ENCODE measurements at regions not wholly inside any gene's neighbourhood (a gene's known extent, or its start where the extent isn't known, plus 50 kb on each side); places are given as distances from the start of the nearest gene placed in this dataset.

- TF ChIP-seq POU2F2 (IDR thresholded peaks at IDR 0.05; ENCODE audit: low read depth, low read length) = no peak
- no peak for TF ChIP-seq POLR2AphosphoS5 (IDR thresholded peaks at IDR 0.05; ENCODE audit: low read depth, low read length)
- TF ChIP-seq POLR2A (IDR thresholded peaks at IDR 0.05; ENCODE audit: low read depth, low read length) = no peak
- TF ChIP-seq PAX5 (IDR thresholded peaks at IDR 0.05; ENCODE audit: insufficient read depth, low read length, severe bottlenecking) = no peak
- TF ChIP-seq SPI1 (IDR thresholded peaks at IDR 0.05; ENCODE audit: low read depth, low read length) = no peak
- TF ChIP-seq TAF1 (IDR thresholded peaks at IDR 0.05; ENCODE audit: low read depth, low read length) = no peak
- DNase-seq (ENCODE audit: insufficient read length, low spot score) (no peak), FAIRE-seq (no peak)
Measured at GRCh38 chr2:234243871-234244565, 193.5 kb downstream of the SPP2 start.

- DNase-seq (ENCODE audit: insufficient read length, low spot score) (no peak), FAIRE-seq (no peak)
- TF ChIP-seq POLR2A (IDR thresholded peaks at IDR 0.05; ENCODE audit: low read depth, low read length) (no peak), PAX5 (IDR thresholded peaks at IDR 0.05; ENCODE audit: insufficient read depth, low read length, severe bottlenecking) (no peak), SPI1 (IDR thresholded peaks at IDR 0.05; ENCODE audit: low read depth, low read length) (no peak), POLR2AphosphoS5 (IDR thresholded peaks at IDR 0.05; ENCODE audit: low read depth, low read length) (no peak), POU2F2 (IDR thresholded peaks at IDR 0.05; ENCODE audit: low read depth, low read length) (no peak), TAF1 (IDR thresholded peaks at IDR 0.05; ENCODE audit: low read depth, low read length) (no peak)
Measured at GRCh38 chr2:234242459-234242836, 191.9 kb downstream of the SPP2 start.

GRCh38 chr2:234241656-234242458 lies 191.4 kb downstream of the SPP2 start:
- TF ChIP-seq POU2F2 (IDR thresholded peaks at IDR 0.05; ENCODE audit: low read depth, low read length) (no peak), TAF1 (IDR thresholded peaks at IDR 0.05; ENCODE audit: low read depth, low read length) (no peak), PAX5 (IDR thresholded peaks at IDR 0.05; ENCODE audit: insufficient read depth, low read length, severe bottlenecking) (no peak), POLR2AphosphoS5 (IDR thresholded peaks at IDR 0.05; ENCODE audit: low read depth, low read length) (no peak), POLR2A (IDR thresholded peaks at IDR 0.05; ENCODE audit: low read depth, low read length) (no peak), SPI1 (IDR thresholded peaks at IDR 0.05; ENCODE audit: low read depth, low read length) (no peak)
- DNase-seq (ENCODE audit: insufficient read length, low spot score) (no peak), FAIRE-seq (no peak)

- no peak for TF ChIP-seq POU2F2 (IDR thresholded peaks at IDR 0.05; ENCODE audit: low read depth, low read length)
- TF ChIP-seq TAF1 (IDR thresholded peaks at IDR 0.05; ENCODE audit: low read depth, low read length) = no peak
- no peak for TF ChIP-seq SPI1 (IDR thresholded peaks at IDR 0.05; ENCODE audit: low read depth, low read length)
- TF ChIP-seq PAX5 (IDR thresholded peaks at IDR 0.05; ENCODE audit: insufficient read depth, low read length, severe bottlenecking) = no peak
- TF ChIP-seq POLR2AphosphoS5 (IDR thresholded peaks at IDR 0.05; ENCODE audit: low read depth, low read length) = no peak
- no peak for TF ChIP-seq POLR2A (IDR thresholded peaks at IDR 0.05; ENCODE audit: low read depth, low read length)
- DNase-seq (ENCODE audit: insufficient read length, low spot score) (no peak), FAIRE-seq (no peak)
Measured at GRCh38 chr2:234240917-234241316, 190.4 kb downstream of the SPP2 start.

GRCh38 chr2:234235191-234235590 lies 184.7 kb downstream of the SPP2 start:
- DNase-seq (ENCODE audit: insufficient read length, low spot score) = no peak
- TF ChIP-seq PAX5 (IDR thresholded peaks at IDR 0.05; ENCODE audit: insufficient read depth, low read length, severe bottlenecking) (no peak), POU2F2 (IDR thresholded peaks at IDR 0.05; ENCODE audit: low read depth, low read length) (no peak), TAF1 (IDR thresholded peaks at IDR 0.05; ENCODE audit: low read depth, low read length) (no peak), POLR2A (IDR thresholded peaks at IDR 0.05; ENCODE audit: low read depth, low read length) (no peak), SPI1 (IDR thresholded peaks at IDR 0.05; ENCODE audit: low read depth, low read length) (no peak), POLR2AphosphoS5 (IDR thresholded peaks at IDR 0.05; ENCODE audit: low read depth, low read length) (no peak)
- FAIRE-seq = no peak

GRCh38 chr2:234231460-234231859 lies 181.0 kb downstream of the SPP2 start:
- no peak for FAIRE-seq
- TF ChIP-seq SPI1 (IDR thresholded peaks at IDR 0.05; ENCODE audit: low read depth, low read length) (no peak), PAX5 (IDR thresholded peaks at IDR 0.05; ENCODE audit: insufficient read depth, low read length, severe bottlenecking) (no peak), TAF1 (IDR thresholded peaks at IDR 0.05; ENCODE audit: low read depth, low read length) (no peak), POLR2AphosphoS5 (IDR thresholded peaks at IDR 0.05; ENCODE audit: low read depth, low read length) (no peak), POU2F2 (IDR thresholded peaks at IDR 0.05; ENCODE audit: low read depth, low read length) (no peak), POLR2A (IDR thresholded peaks at IDR 0.05; ENCODE audit: low read depth, low read length) (no peak)
- no peak for DNase-seq (ENCODE audit: insufficient read length, low spot score)

GRCh38 chr2:234219046-234219310 lies 168.5 kb downstream of the SPP2 start:
- DNase-seq (ENCODE audit: insufficient read length, low spot score) (no peak), FAIRE-seq (no peak)
- TF ChIP-seq PAX5 (IDR thresholded peaks at IDR 0.05; ENCODE audit: insufficient read depth, low read length, severe bottlenecking) = no peak
- TF ChIP-seq TAF1 (IDR thresholded peaks at IDR 0.05; ENCODE audit: low read depth, low read length) = no peak
- no peak for TF ChIP-seq SPI1 (IDR thresholded peaks at IDR 0.05; ENCODE audit: low read depth, low read length)
- TF ChIP-seq POU2F2 (IDR thresholded peaks at IDR 0.05; ENCODE audit: low read depth, low read length) = no peak
- TF ChIP-seq POLR2AphosphoS5 (IDR thresholded peaks at IDR 0.05; ENCODE audit: low read depth, low read length) = no peak
- no peak for TF ChIP-seq POLR2A (IDR thresholded peaks at IDR 0.05; ENCODE audit: low read depth, low read length)

- DNase-seq (ENCODE audit: insufficient read length, low spot score) (no peak), FAIRE-seq (no peak)
- TF ChIP-seq PAX5 (IDR thresholded peaks at IDR 0.05; ENCODE audit: insufficient read depth, low read length, severe bottlenecking) = no peak
- TF ChIP-seq POU2F2 (IDR thresholded peaks at IDR 0.05; ENCODE audit: low read depth, low read length) = no peak
- no peak for TF ChIP-seq POLR2AphosphoS5 (IDR thresholded peaks at IDR 0.05; ENCODE audit: low read depth, low read length)
- no peak for TF ChIP-seq TAF1 (IDR thresholded peaks at IDR 0.05; ENCODE audit: low read depth, low read length)
- no peak for TF ChIP-seq POLR2A (IDR thresholded peaks at IDR 0.05; ENCODE audit: low read depth, low read length)
- TF ChIP-seq SPI1 (IDR thresholded peaks at IDR 0.05; ENCODE audit: low read depth, low read length) = no peak
Measured at GRCh38 chr2:234218266-234219045, 168.0 kb downstream of the SPP2 start.

GRCh38 chr2:234212534-234212933 lies 162.0 kb downstream of the SPP2 start:
- TF ChIP-seq TAF1 (IDR thresholded peaks at IDR 0.05; ENCODE audit: low read depth, low read length) = no peak
- TF ChIP-seq SPI1 (IDR thresholded peaks at IDR 0.05; ENCODE audit: low read depth, low read length) = no peak
- no peak for TF ChIP-seq PAX5 (IDR thresholded peaks at IDR 0.05; ENCODE audit: insufficient read depth, low read length, severe bottlenecking)
- no peak for TF ChIP-seq POLR2AphosphoS5 (IDR thresholded peaks at IDR 0.05; ENCODE audit: low read depth, low read length)
- TF ChIP-seq POU2F2 (IDR thresholded peaks at IDR 0.05; ENCODE audit: low read depth, low read length) = no peak
- TF ChIP-seq POLR2A (IDR thresholded peaks at IDR 0.05; ENCODE audit: low read depth, low read length) = no peak
- no peak for FAIRE-seq
- no peak for DNase-seq (ENCODE audit: insufficient read length, low spot score)
